K562 (cell line): ENCODE measurements at regions not wholly inside any gene's neighbourhood (a gene's known extent, or its start where the extent isn't known, plus 50 kb on each side); places are given as distances from the start of the nearest gene placed in this dataset.
A peak's percentile ranks its signal among the peaks of the same experiment; 100 is the strongest.

Experiments used
- ATAC-seq: fragments of 200-7000 bp; cut with Tn5 transposase; 3 replicates; pipeline ENCODE4 v1.9.1; 2020; ENCODE audit warnings: moderate library complexity
- BruUV-seq: library from RNA; stranded (reverse); fragments of 400-500 nt; replicated peaks from 2 replicates; lab custom pipeline; 2021; lab: Mats Ljungman, UMichigan
- CTCF ChIA-PET: fragments of 300-600 bp; formaldehyde crosslinking; extraction: SDS; loops from one replicate; lab custom pipeline; 2021; ENCODE audit warnings: low intra/inter-chr PET ratio; lab: Yijun Ruan, JAX
- POLR2A ChIA-PET: fragments of 300-600, 350-650 bp; sonication (Branson Sonifier 250); formaldehyde crosslinking; extraction: SDS; loops from one replicate; lab custom pipeline; 2021; ENCODE audit warnings: antibody characterized with exemption, inconsistent platforms; lab: Yijun Ruan, JAX
- DNase-seq, 4 experiments: peaks; one replicate each; pipeline versions ENCODE4 v3.0.0 to v3.0.0-alpha.2; 2011 to 2018; ENCODE audit warnings: low spot score in 3 of 4, mixed read lengths in 3 of 4; ENCODE audit errors: extremely low read depth in 1 of 4
- FAIRE-seq: peaks from 2 replicates; lab custom pipeline; 2011; peaks lifted over from hg19 to GRCh38; lab: Jason Lieb, UNC
- H2AFZ ChIP-seq: 2 replicates; pipeline ENCODE4 v1.6.0; 2011; ENCODE audit warnings: low read depth, low read length, control low read depth, inconsistent platforms
- H3K27ac ChIP-seq: fragments of 200-600 bp; 3 replicates; pipeline ENCODE4 v1.8.0; 2011; ENCODE audit warnings: low read depth, mild to moderate bottlenecking, control low read depth, inconsistent platforms, low read length, moderate library complexity, mixed read lengths; ENCODE audit errors: extremely low read depth
- H3K27me3 ChIP-seq, 2 experiments: fragments of 300-600 bp in 1 of 2; 2 replicates in 1 of 2; 3 replicates in 1 of 2; pipeline versions ENCODE4 v1.6.0 to v1.8.0; 2011; ENCODE audit warnings: inconsistent platforms in 2 of 2, low read length in 2 of 2, mild to moderate bottlenecking in 1 of 2, mixed read lengths in 1 of 2, moderate library complexity in 1 of 2; ENCODE audit not compliant: control insufficient read depth in 2 of 2, insufficient read depth in 2 of 2
- H3K36me3 ChIP-seq: fragments of 300-600 bp; 3 replicates; pipeline ENCODE4 v1.8.0; 2011; ENCODE audit warnings: mild to moderate bottlenecking, low read length, inconsistent platforms; ENCODE audit not compliant: control insufficient read depth, insufficient read depth
- H3K4me1 ChIP-seq, 2 experiments: fragments of 200-600 bp in 1 of 2; replicated peaks in 1 of 2; 2 replicates in 1 of 2; 3 replicates in 1 of 2; pipeline versions ENCODE4 v1.5.1 to v1.8.0; 2011; ENCODE audit warnings: inconsistent platforms in 2 of 2, low read length in 2 of 2, mild to moderate bottlenecking in 1 of 2, mixed read lengths in 1 of 2, moderate library complexity in 1 of 2; ENCODE audit not compliant: control insufficient read depth in 2 of 2, insufficient read depth in 2 of 2
- H3K4me2 ChIP-seq: 2 replicates; pipeline ENCODE4 v1.6.1; 2011; ENCODE audit warnings: low read length, control low read depth, inconsistent platforms, mixed read lengths; ENCODE audit not compliant: insufficient read depth
- H3K4me3 ChIP-seq: fragments of 200-600 bp; sonication (generic), shearing (Covaris generic); 2 replicates; pipeline ENCODE4 v1.5.1; 2016; ENCODE audit warnings: control low read depth, inconsistent platforms
- H3K79me2 ChIP-seq: fragments of 200-600 bp; 3 replicates; pipeline ENCODE4 v1.8.0; 2011; ENCODE audit warnings: low read length, inconsistent platforms; ENCODE audit not compliant: control insufficient read depth, insufficient read depth
- H3K9ac ChIP-seq, 2 experiments: 2 replicates each; pipeline versions ENCODE4 v1.6.0 to v1.6.1; 2011; ENCODE audit warnings: low read depth in 2 of 2, low read length in 2 of 2, control low read depth in 1 of 2, inconsistent platforms in 1 of 2, mild to moderate bottlenecking in 1 of 2, mixed read lengths in 1 of 2; ENCODE audit not compliant: insufficient read depth in 1 of 2
- H3K9me1 ChIP-seq: one replicate; pipeline ENCODE4 v1.6.0; 2011; ENCODE audit warnings: inconsistent platforms, mild to moderate bottlenecking, low read length, moderate library complexity; ENCODE audit not compliant: control insufficient read depth, insufficient read depth
- H3K9me3 ChIP-seq: replicated peaks from 2 replicates; pipeline ENCODE4 v1.5.1; 2011; ENCODE audit warnings: low read depth, low read length, inconsistent platforms; ENCODE audit not compliant: control insufficient read depth, insufficient read depth
- H4K20me1 ChIP-seq: replicated peaks from 2 replicates; pipeline ENCODE4 v1.6.1; 2011; ENCODE audit warnings: low read length, inconsistent platforms, mixed read lengths; ENCODE audit not compliant: control insufficient read depth, insufficient read depth
- BRD9 ChIP-seq: fragments of 450-650 bp; IDR thresholded peaks from 2 replicates; pipeline ENCODE4 v1.6.1; 2018; ENCODE audit warnings: low read depth; ENCODE audit not compliant: partially characterized antibody
- CBX1 ChIP-seq: sonication (generic); IDR thresholded peaks from 2 replicates; pipeline ENCODE4 v1.6.1; 2016; ENCODE audit warnings: antibody characterized with exemption, low read depth, mild to moderate bottlenecking
- FOSL1 ChIP-seq: fragments of 200-800 bp; sonication (Bioruptor generic); conservative IDR thresholded peaks from 2 replicates; pipeline ENCODE4 v1.6.1; 2016; ENCODE audit warnings: missing genetic modification characterization, missing compliant biosample characterization
- JUND ChIP-seq, 2 experiments: IDR thresholded peaks; 2 replicates in 1 of 2; 3 replicates in 1 of 2; pipeline ENCODE4 v1.6.1; 2011; ENCODE audit warnings: borderline replicate concordance in 2 of 2, low read depth in 2 of 2, low read length in 2 of 2, improper control_type of control experiment in 1 of 2, missing biosample characterization in 1 of 2, missing genetic modification characterization in 1 of 2, missing genetic modification reagents in 1 of 2
- PCBP2 ChIP-seq: fragments of 200-400 bp; formaldehyde crosslinking; IDR thresholded peaks from 2 replicates; pipeline ENCODE4 v1.6.1; 2018; ENCODE audit warnings: low read length, low read depth, mild to moderate bottlenecking, moderate library complexity; ENCODE audit not compliant: poor library complexity, severe bottlenecking
- RHOXF2B ChIP-seq: fragments of 250-450 bp; sonication (Bioruptor Pico); conservative IDR thresholded peaks from 2 replicates; pipeline ENCODE4 v1.5.1; 2021
- SMAD3 ChIP-seq: fragments of 450-650 bp; formaldehyde crosslinking; conservative IDR thresholded peaks from 2 replicates; pipeline ENCODE4 v1.4.0; 2020; ENCODE audit warnings: mild to moderate bottlenecking
- TSHZ1 ChIP-seq: fragments of 250-450 bp; sonication (Bioruptor Pico); IDR thresholded peaks from 2 replicates; pipeline ENCODE4 v1.4.0; 2020; ENCODE audit warnings: mild to moderate bottlenecking, moderate library complexity
- ZNF785 ChIP-seq: fragments of 250-450 bp; sonication (Bioruptor Pico); IDR thresholded peaks from 2 replicates; pipeline ENCODE4 v1.4.0; 2020; ENCODE audit warnings: mild to moderate bottlenecking
- WGBS: fragments of 100-300 bp; shearing (Covaris generic); methylation state at CpG from one replicate; pipeline ENCODE4 v1.1.6; 2016; ENCODE audit warnings: low coverage, mixed read lengths; ENCODE audit not compliant: insufficient coverage; ENCODE audit errors: missing lambda C conversion rate; 5-methylcytosine and 5-hydroxymethylcytosine counted together
- in situ Hi-C: fragments of 300-500 bp; cut with MboI; formaldehyde crosslinking; loops from 4 replicates; pipeline ENCODE4 v1.15.0; 2018; ENCODE audit warnings: inconsistent platforms, mixed read lengths
- intact Hi-C: fragments of 100-400 bp; cut with micrococcal nuclease; formaldehyde crosslinking; loops from 2 replicates; pipeline ENCODE4 v1.14.2; 2022

- Histone ChIP-seq H3K9me1 (no peaks in the 10 kb centered on the region), H3K9ac (peak overlapping the region in 1 of 2 experiments; percentile 50; a peak in 2 of 4 replicates), H3K27ac (peak overlapping the region; percentile 60; the same call in 1 of the 3 replicates), H3K4me2 (no peak overlapping the region; the same call in 1 of the 2 replicates), H2AFZ (peak overlapping the region; percentile 95), H3K27me3 (no peaks in the 10 kb centered on the region), H3K4me3 (no peak overlapping the region), H3K79me2 (no peaks in the 10 kb centered on the region), H3K4me1 (peaks cover 0 to 22% of the 10 kb centered on the region in 2 experiments; a peak in 4 of 5 replicates), H3K36me3 (no peaks in the 10 kb centered on the region), H4K20me1 (no peaks in the 10 kb centered on the region), H3K9me3 (no peaks in the 10 kb centered on the region)
- POLR2A ChIA-PET: interaction anchor here (0.6 to 1.4 kb wide), 3 partner anchors 14 to 629 kb away, joined by 3 to 5 read pairs (median 3); no protein-coding TSS in a partner anchor
- WGBS: 24% methylated on average over 5 of the region's 5 CpGs
- CTCF ChIA-PET: no interaction called here
- intact Hi-C loops: no loop called here
- no TSS peak for BruUV-seq
- in situ Hi-C loops: no loop called here
- no peak for ATAC-seq
- no peak for FAIRE-seq
- peak in 1 of 4 experiments; percentile 11 for DNase-seq
- TF ChIP-seq JUND (IDR thresholded peaks at IDR 0.05; ENCODE audit: borderline replicate concordance, low read depth, low read length) (no peak), JUND (tag; IDR thresholded peaks at IDR 0.05; ENCODE audit: borderline replicate concordance, low read depth, low read length) (no peak), ZNF785 (CRISPR knock-in tag) (no peak), SMAD3 (CRISPR knock-in tag) (no peak), PCBP2 (no peak), BRD9 (peak; percentile 46), CBX1 (no peak), TSHZ1 (CRISPR knock-in tag) (no peak), FOSL1 (tag) (peak; percentile 75), RHOXF2B (no peak)
These were observed 53.7 kb upstream of the ZNF280D start for GRCh38 chr15:56786966-56787365.
